OCI-LY1 (cell line): ENCODE measurements at regions not wholly inside any gene's neighbourhood (a gene's known extent, or its start where the extent isn't known, plus 50 kb on each side); places are given as distances from the start of the nearest gene placed in this dataset.

Source experiments
- H2AFZ ChIP-seq: fragments of 200-600 bp; sonication (generic), shearing (Covaris generic); 2 replicates; pipeline ENCODE4 v1.6.0; 2014; ENCODE audit warnings: antibody characterized with exemption, mild to moderate bottlenecking, low read length
- H3F3A ChIP-seq: fragments of 200-600 bp; sonication (generic), shearing (Covaris generic); 2 replicates; pipeline ENCODE4 v1.6.0; 2014; ENCODE audit warnings: mild to moderate bottlenecking, antibody characterized with exemption, low read length, moderate library complexity; ENCODE audit not compliant: insufficient read depth
- H3K27ac ChIP-seq: fragments of 200-600 bp; sonication (generic); 2 replicates; pipeline ENCODE4 v1.5.1; 2014; ENCODE audit warnings: low read length, mixed run types, mild to moderate bottlenecking, low read depth; ENCODE audit not compliant: poor library complexity, severe bottlenecking
- H3K27me3 ChIP-seq: fragments of 200-600 bp; sonication (generic); 2 replicates; pipeline ENCODE4 v1.6.0; 2014; ENCODE audit warnings: antibody characterized with exemption, mild to moderate bottlenecking, low read length, moderate library complexity; ENCODE audit not compliant: insufficient read depth
- H3K36me3 ChIP-seq: fragments of 200-600 bp; sonication (generic); 2 replicates; pipeline ENCODE4 v1.6.1; 2014; ENCODE audit warnings: mild to moderate bottlenecking, antibody characterized with exemption, low read length, moderate library complexity, mixed read lengths; ENCODE audit not compliant: insufficient read depth
- H3K4me1 ChIP-seq: fragments of 200-600 bp; sonication (generic); 2 replicates; pipeline ENCODE4 v1.5.1; 2014; ENCODE audit warnings: mild to moderate bottlenecking, low read length, moderate library complexity; ENCODE audit not compliant: insufficient read depth, severe bottlenecking
- H3K4me2 ChIP-seq: fragments of 200-600 bp; sonication (generic), shearing (Covaris generic); 2 replicates; pipeline ENCODE4 v1.6.1; 2014; ENCODE audit warnings: low read length
- H3K4me3 ChIP-seq: fragments of 200-600 bp; sonication (generic); 2 replicates; pipeline ENCODE4 v1.5.1; 2014; ENCODE audit warnings: low read length, low read depth, mild to moderate bottlenecking, mixed read lengths; ENCODE audit not compliant: poor library complexity, severe bottlenecking
- H3K79me2 ChIP-seq: fragments of 200-600 bp; shearing (Covaris generic); 2 replicates; pipeline ENCODE4 v1.6.1; 2016; ENCODE audit warnings: mixed run types, low read length, mixed read lengths; ENCODE audit not compliant: insufficient read depth
- H3K9ac ChIP-seq: fragments of 200-600 bp; sonication (generic), shearing (Covaris generic); 2 replicates; pipeline ENCODE4 v1.6.1; 2014; ENCODE audit warnings: mild to moderate bottlenecking, low read length, mixed read lengths
- H3K9me2 ChIP-seq: fragments of 200-600 bp; sonication (generic), shearing (Covaris generic); 2 replicates; pipeline ENCODE4 v1.6.1; 2014; ENCODE audit warnings: low read depth, mild to moderate bottlenecking, low read length, mixed read lengths
- H3K9me3 ChIP-seq: fragments of 200-600 bp; shearing (Covaris generic); 2 replicates; pipeline ENCODE4 v1.6.1; 2014; ENCODE audit warnings: low read length, mixed read lengths
- H4K20me1 ChIP-seq: fragments of 200-600 bp; sonication (generic), shearing (Covaris generic); 2 replicates; pipeline ENCODE4 v1.6.0; 2016; ENCODE audit warnings: mild to moderate bottlenecking, low read length; ENCODE audit not compliant: insufficient read depth
- CTCF ChIP-seq: fragments of 200-600 bp; sonication (generic), shearing (Covaris generic); IDR thresholded peaks from 2 replicates; pipeline ENCODE4 v1.5.1; 2017; ENCODE audit warnings: mild to moderate bottlenecking, antibody characterized with exemption, low read length, moderate library complexity, mixed read lengths
- EZH2 ChIP-seq: fragments of 200-600 bp; sonication (generic), shearing (Covaris generic); IDR thresholded peaks from 2 replicates; pipeline ENCODE4 v1.8.0; 2017; ENCODE audit warnings: borderline replicate concordance, mixed run types, mild to moderate bottlenecking, antibody characterized with exemption, low read length, moderate library complexity, mixed read lengths

- no peaks in the 10 kb centered on the region for H3K36me3 ChIP-seq
- no peak overlapping the region for H3K9ac ChIP-seq
- H3F3A ChIP-seq, result no peaks in the 10 kb centered on the region
- H3K79me2 ChIP-seq, result no peaks in the 10 kb centered on the region
- no peak overlapping the region for H3K4me3 ChIP-seq
- no peaks in the 10 kb centered on the region for H3K27me3 ChIP-seq
- no peak overlapping the region for H3K4me2 ChIP-seq
- no peaks in the 10 kb centered on the region for H4K20me1 ChIP-seq
- TF ChIP-seq EZH2 (no peak), CTCF (no peak)
- H3K9me3 ChIP-seq, result 0 out of 2 replicates have a peak, but pooled peaks cover 6% of the 10 kb centered on the region
- H3K4me1 ChIP-seq, result peaks cover 28% of the 10 kb centered on the region
- no peak overlapping the region for H3K27ac ChIP-seq
- no peaks in the 10 kb centered on the region for H3K9me2 ChIP-seq
- H2AFZ ChIP-seq, result no peak overlapping the region
These were observed 78.1 kb upstream of the ZEB2 start for GRCh38 chr2:144597894-144598593.

- no peak for TF ChIP-seq EZH2
- no peak for TF ChIP-seq CTCF
- H3F3A ChIP-seq, result no peaks in the 10 kb centered on the region
- 0 out of 2 replicates have a peak, but pooled peaks cover 6% of the 10 kb centered on the region for H3K9me3 ChIP-seq
- no peak overlapping the region for H3K4me3 ChIP-seq
- no peaks in the 10 kb centered on the region for H4K20me1 ChIP-seq
- H3K4me2 ChIP-seq, result no peak overlapping the region
- no peaks in the 10 kb centered on the region for H3K9me2 ChIP-seq
- no peak overlapping the region for H3K9ac ChIP-seq
- H3K36me3 ChIP-seq, result no peaks in the 10 kb centered on the region
- no peak overlapping the region for H2AFZ ChIP-seq
- H3K27ac ChIP-seq, result no peak overlapping the region
- H3K79me2 ChIP-seq, result no peaks in the 10 kb centered on the region
- H3K27me3 ChIP-seq, result no peaks in the 10 kb centered on the region
- H3K4me1 ChIP-seq, result peaks cover 32% of the 10 kb centered on the region
These were observed 77.5 kb upstream of the ZEB2 start for GRCh38 chr2:144597388-144597787.

- Histone ChIP-seq H4K20me1 (no peaks in the 10 kb centered on the region), H3K4me1 (peaks cover 32% of the 10 kb centered on the region), H3K36me3 (no peaks in the 10 kb centered on the region), H3K9me3 (0 out of 2 replicates have a peak, but pooled peaks cover 6% of the 10 kb centered on the region), H3K9me2 (no peaks in the 10 kb centered on the region), H3F3A (no peaks in the 10 kb centered on the region), H3K79me2 (no peaks in the 10 kb centered on the region), H3K4me2 (peak overlapping the region; percentile 77), H3K27ac (peak overlapping the region; percentile 81), H3K4me3 (peak overlapping the region; percentile 49), H3K27me3 (no peaks in the 10 kb centered on the region), H3K9ac (peak overlapping the region; percentile 55), H2AFZ (0 out of 2 replicates have a peak overlapping the region, but pooled peaks have one; percentile 52)
- no peak for TF ChIP-seq CTCF
- no peak for TF ChIP-seq EZH2
These were observed 76.4 kb upstream of the ZEB2 start for GRCh38 chr2:144596073-144596871.
